ENCODE measurements at regions not wholly inside any gene's neighbourhood (a gene's known extent, or its start where the extent isn't known, plus 50 kb on each side); places are given as distances from the start of the nearest gene placed in this dataset.

DNA sequence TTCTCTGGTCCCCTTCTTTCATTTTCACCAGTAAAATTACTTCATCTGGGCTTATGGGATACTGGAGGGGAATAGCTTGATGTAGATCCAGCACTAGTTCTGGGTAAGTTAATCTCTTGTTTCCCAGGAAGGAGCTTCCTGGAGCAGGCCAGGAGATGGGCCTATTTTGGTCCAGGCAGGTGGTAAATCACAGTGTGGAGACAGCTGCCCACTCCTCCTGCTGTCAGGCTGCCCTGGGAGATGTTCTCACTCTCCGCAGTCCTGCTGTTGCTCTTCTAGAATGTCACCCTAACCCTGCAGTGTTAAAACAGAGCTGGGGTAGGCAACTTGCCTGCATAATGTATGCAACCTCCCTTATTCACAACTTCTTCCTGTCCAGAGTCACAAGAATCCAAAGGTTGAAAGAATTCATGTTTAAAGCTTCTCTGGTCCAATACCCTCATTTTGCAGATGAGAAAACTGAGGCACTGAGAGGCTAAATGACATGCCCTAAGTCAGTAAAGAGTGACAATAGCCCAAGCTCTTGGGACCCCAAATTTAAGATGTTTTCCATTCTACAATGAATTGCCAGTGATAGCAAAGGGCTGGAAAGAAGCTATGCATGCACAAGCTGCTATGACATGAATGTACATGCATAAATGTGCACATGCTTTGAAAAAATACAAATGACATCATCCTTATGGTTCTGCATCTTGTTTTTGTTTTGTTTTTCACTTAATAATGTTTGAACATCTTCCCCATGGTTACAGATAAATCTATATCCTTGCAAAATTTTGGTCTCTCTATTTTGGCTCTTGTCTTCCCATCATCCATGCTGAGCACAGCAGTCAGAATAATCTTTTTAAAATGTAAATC lies 71.8 kb upstream of the ADRA1B start:
- Histone ChIP-seq H3K4me3 (no peak overlapping the region), H3K36me3 (no peaks in the 10 kb centered on the region), H3K27ac (no peak overlapping the region), H3K4me1 (no peaks in the 10 kb centered on the region), H3K9me3 (no peaks in the 10 kb centered on the region), H3K27me3 (replicated peaks in 1 of 7) (peaks cover 0 to 4% (median 0%) of the 10 kb centered on the region in 7 donors)
- WGBS, 5 donors = 82 to 100% (median 90%) methylated on average over 1 of the region's 1 CpG
- no peak for DNase-seq
- intact Hi-C loops (cut with DNase I; ENCODE audit: low total_unique reads) = no loop called here
- TF ChIP-seq, protein P1, sequence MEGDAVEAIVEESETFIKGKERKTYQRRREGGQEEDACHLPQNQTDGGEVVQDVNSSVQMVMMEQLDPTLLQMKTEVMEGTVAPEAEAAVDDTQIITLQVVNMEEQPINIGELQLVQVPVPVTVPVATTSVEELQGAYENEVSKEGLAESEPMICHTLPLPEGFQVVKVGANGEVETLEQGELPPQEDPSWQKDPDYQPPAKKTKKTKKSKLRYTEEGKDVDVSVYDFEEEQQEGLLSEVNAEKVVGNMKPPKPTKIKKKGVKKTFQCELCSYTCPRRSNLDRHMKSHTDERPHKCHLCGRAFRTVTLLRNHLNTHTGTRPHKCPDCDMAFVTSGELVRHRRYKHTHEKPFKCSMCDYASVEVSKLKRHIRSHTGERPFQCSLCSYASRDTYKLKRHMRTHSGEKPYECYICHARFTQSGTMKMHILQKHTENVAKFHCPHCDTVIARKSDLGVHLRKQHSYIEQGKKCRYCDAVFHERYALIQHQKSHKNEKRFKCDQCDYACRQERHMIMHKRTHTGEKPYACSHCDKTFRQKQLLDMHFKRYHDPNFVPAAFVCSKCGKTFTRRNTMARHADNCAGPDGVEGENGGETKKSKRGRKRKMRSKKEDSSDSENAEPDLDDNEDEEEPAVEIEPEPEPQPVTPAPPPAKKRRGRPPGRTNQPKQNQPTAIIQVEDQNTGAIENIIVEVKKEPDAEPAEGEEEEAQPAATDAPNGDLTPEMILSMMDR (IDR thresholded peaks at IDR 0.05 in 8 of 11, conservative IDR thresholded peaks at IDR 0.05 in 3 of 11) = no peak
- TF ChIP-seq POLR2A (IDR thresholded peaks at IDR 0.05) (no peak), POLR2AphosphoS5 (IDR thresholded peaks at IDR 0.05) (no peak)

DNA sequence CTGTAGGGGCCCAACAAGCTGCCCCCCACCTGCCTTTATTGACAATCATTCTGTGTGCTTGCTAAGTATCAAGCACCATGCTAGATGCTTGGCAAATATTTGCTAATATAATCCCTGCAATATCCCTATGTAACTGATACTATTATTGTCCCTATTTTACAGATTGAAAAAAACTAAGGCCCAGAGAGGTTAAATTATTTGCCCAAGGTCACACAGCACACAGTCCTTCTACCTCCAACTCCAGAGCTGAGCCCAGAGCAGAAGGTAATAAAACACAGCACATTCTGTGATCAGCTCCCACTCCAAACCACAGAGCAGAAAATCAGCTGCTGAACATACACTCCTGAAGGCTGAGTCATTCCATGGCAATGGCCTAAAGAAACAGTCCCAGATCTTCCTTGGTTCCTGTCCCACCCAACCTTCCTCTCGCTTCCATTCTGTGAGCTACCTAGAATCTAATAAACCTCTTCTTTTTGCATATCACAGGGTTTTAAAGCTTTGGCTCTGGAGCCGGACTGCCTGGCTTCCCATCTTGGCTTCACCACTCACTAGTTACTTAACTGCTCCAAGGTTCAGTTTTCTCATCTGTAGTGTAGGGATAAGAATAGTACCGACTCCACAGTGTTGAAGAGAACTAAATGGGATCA lies 66.7 kb upstream of the ADRA1B start:
- no peak for DNase-seq
- Histone ChIP-seq H3K36me3 (no peaks in the 10 kb centered on the region), H3K4me1 (no peaks in the 10 kb centered on the region), H3K9me3 (no peaks in the 10 kb centered on the region), H3K4me3 (no peak overlapping the region), H3K27ac (no peak overlapping the region), H3K27me3 (replicated peaks in 1 of 7) (no peaks in the 10 kb centered on the region)
- TF ChIP-seq, protein P1 (IDR thresholded peaks at IDR 0.05 in 8 of 11, conservative IDR thresholded peaks at IDR 0.05 in 3 of 11) = no peak
- no peak for TF ChIP-seq POLR2A (IDR thresholded peaks at IDR 0.05)
- TF ChIP-seq POLR2AphosphoS5 (IDR thresholded peaks at IDR 0.05) = no peak
- 84 to 96% (median 94%) methylated on average over 3 of the region's 3 CpGs for WGBS, 5 donors
- intact Hi-C loops (cut with DNase I; ENCODE audit: low total_unique reads) = no loop called here

DNA sequence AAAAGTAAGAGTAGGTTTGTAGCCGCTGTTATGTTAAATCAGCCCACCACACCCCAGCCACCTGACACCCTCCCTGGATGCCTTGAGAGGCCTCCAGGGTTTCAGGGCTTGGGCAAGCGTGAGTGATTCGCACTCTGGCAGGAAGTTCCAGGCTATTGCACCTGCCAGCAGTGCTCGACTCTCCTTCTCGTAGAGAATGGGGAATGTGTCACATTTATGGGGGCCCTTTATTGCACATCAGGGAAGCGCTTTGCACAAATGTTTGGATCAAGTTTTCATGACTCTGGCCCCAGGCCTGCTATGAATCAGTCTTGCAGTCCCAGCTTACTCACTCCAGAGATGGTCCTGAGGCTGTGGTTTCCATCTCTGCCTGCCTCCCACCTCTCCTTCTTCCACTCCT lies 66.1 kb upstream of the ADRA1B start:
- intact Hi-C loops (cut with DNase I; ENCODE audit: low total_unique reads) = no loop called here
- WGBS, 5 donors = 65 to 81% (median 75%) methylated on average over 6 of the region's 6 CpGs

More for the DNA sequence above, 66.1 kb upstream of the ADRA1B start:
- Histone ChIP-seq H3K27me3 (replicated peaks in 1 of 7) (no peaks in the 10 kb centered on the region), H3K9me3 (no peaks in the 10 kb centered on the region), H3K4me3 (no peak overlapping the region), H3K36me3 (no peaks in the 10 kb centered on the region), H3K4me1 (no peaks in the 10 kb centered on the region), H3K27ac (no peak overlapping the region)
- TF ChIP-seq POLR2A (IDR thresholded peaks at IDR 0.05) = no peak
- TF ChIP-seq, protein P1 (IDR thresholded peaks at IDR 0.05 in 8 of 11, conservative IDR thresholded peaks at IDR 0.05 in 3 of 11) = no peak
- no peak for TF ChIP-seq POLR2AphosphoS5 (IDR thresholded peaks at IDR 0.05)
- no peak for DNase-seq
